ENCODE measurements at regions not wholly inside any gene's neighbourhood (a gene's known extent, or its start where the extent isn't known, plus 50 kb on each side); places are given as distances from the start of the nearest gene placed in this dataset.

DNA sequence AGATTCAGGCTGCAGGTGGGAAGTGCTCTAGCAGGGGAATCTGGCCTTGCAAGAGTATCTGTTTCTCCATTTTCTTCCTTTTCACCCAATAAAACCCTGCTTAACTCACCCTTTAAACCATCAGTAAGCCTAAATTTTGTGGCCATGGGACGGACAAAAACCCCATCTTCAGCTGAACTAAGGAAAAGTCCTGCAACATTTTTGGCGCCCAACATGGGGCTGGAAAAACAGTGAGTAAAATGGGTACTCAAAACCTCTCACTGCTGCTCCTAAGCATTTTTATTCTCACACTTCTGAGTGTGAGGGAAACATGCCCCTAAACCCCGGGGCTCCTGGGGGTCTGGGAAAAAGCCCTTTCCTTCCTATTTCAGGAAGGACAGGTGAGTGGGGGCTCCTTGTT lies 414.3 kb downstream of the ZNF804A start:
- no peak for TF ChIP-seq POLR2A (IDR thresholded peaks at IDR 0.05; ENCODE audit: control extremely low read depth in 1 of 2, low read depth in 2 of 2, low read length in 2 of 2)
- TF ChIP-seq JUND (IDR thresholded peaks at IDR 0.05; ENCODE audit: low read length), result no peak
- TF ChIP-seq RXRA (IDR thresholded peaks at IDR 0.05; ENCODE audit: insufficient read depth, low read depth, low read length), result no peak
- TF ChIP-seq SP1 (IDR thresholded peaks at IDR 0.05; ENCODE audit: low read depth, low read length), result no peak
- no peak for TF ChIP-seq CEBPB (IDR thresholded peaks at IDR 0.05; ENCODE audit: low read depth, low read length)
- TF ChIP-seq EP300 (IDR thresholded peaks at IDR 0.05; ENCODE audit: borderline replicate concordance in 1 of 2, low read depth in 2 of 2, low read length in 2 of 2), result no peak
- TF ChIP-seq, protein P1, sequence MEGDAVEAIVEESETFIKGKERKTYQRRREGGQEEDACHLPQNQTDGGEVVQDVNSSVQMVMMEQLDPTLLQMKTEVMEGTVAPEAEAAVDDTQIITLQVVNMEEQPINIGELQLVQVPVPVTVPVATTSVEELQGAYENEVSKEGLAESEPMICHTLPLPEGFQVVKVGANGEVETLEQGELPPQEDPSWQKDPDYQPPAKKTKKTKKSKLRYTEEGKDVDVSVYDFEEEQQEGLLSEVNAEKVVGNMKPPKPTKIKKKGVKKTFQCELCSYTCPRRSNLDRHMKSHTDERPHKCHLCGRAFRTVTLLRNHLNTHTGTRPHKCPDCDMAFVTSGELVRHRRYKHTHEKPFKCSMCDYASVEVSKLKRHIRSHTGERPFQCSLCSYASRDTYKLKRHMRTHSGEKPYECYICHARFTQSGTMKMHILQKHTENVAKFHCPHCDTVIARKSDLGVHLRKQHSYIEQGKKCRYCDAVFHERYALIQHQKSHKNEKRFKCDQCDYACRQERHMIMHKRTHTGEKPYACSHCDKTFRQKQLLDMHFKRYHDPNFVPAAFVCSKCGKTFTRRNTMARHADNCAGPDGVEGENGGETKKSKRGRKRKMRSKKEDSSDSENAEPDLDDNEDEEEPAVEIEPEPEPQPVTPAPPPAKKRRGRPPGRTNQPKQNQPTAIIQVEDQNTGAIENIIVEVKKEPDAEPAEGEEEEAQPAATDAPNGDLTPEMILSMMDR (IDR thresholded peaks at IDR 0.05; ENCODE audit: control extremely low read depth in 1 of 3, insufficient read depth in 1 of 3, low read depth in 1 of 3, low read length in 3 of 3), result no peak

Data from H1 (cell line).